HEK293T (cell line): ENCODE measurements at regions not wholly inside any gene's neighbourhood (a gene's known extent, or its start where the extent isn't known, plus 50 kb on each side); places are given as distances from the start of the nearest gene placed in this dataset.

Experiments used
- HDGF ChIP-seq: fragments of 450-650 bp; IDR thresholded peaks from 2 replicates; pipeline ENCODE4 v1.6.1; 2017; ENCODE audit warnings: antibody characterized with exemption, borderline replicate concordance
- SUZ12 ChIP-seq: fragments of 450-650 bp; IDR thresholded peaks from 2 replicates; pipeline ENCODE4 v1.6.1; 2016; ENCODE audit warnings: mild to moderate bottlenecking
- TARDBP ChIP-seq: fragments of 450-650 bp; IDR thresholded peaks from 2 replicates; pipeline ENCODE4 v1.6.1; 2016
- ZNF384 ChIP-seq: fragments of 450-650 bp; IDR thresholded peaks from 2 replicates; pipeline ENCODE4 v1.6.1; 2016

DNA sequence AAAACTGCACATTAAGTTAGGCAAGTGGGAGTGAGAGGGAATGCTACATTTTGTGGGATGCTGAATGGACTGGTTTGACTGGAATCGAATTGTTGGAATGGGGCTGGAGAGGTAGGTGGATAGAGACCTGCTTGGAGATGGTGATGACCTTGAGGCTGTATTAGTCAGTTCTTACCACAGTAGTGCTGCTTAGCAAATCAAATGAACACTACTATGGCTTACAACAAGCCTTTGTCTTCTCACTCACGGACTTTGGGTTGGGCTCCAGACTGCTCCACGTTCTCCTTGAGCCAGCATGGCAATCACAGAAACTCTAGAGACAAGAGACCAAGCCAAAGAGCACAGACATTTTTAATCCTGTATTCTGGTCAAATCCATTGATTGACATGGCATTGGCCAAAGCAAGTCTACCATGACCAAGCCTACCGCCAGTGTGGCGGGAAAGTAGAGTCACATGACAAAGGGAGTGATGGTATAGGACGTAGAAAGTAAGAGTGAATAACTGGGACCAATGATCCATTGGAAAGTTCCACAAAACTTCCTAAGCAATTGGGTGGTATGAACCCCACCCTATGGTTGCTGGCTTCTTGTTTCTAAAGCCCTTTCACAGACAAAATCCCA lies 70.3 kb upstream of the FOXP4 start:
- TF ChIP-seq ZNF384 (no peak), TARDBP (no peak), SUZ12 (no peak), HDGF (no peak)
